ENCODE measurements at regions not wholly inside any gene's neighbourhood (a gene's known extent, or its start where the extent isn't known, plus 50 kb on each side); places are given as distances from the start of the nearest gene placed in this dataset.
"Not testable (repeated sequence)": the region's sequence is repeated elsewhere in the genome, so short reads cannot be mapped to it uniquely, and the experiment has no call there.

- not testable (repeated sequence) for TF ChIP-seq CTCF, POLR2A (IDR thresholded peaks at IDR 0.05)
These were observed 441.0 kb upstream of the CBLB start for GRCh38 chr3:106309798-106310197.
